PC-3 (cell line): ENCODE measurements at regions not wholly inside any gene's neighbourhood (a gene's known extent, or its start where the extent isn't known, plus 50 kb on each side); places are given as distances from the start of the nearest gene placed in this dataset.

Experiments
- ATAC-seq: fragments of 200-7000 bp; cut with Tn5 transposase; 2 replicates; pipeline ENCODE4 v1.9.1; 2020; ENCODE audit warnings: mild to moderate bottlenecking, moderate library complexity
- BruUV-seq: library from RNA; stranded (reverse); fragments of 400-500 nt; replicated peaks from 2 replicates; lab custom pipeline; 2021; lab: Mats Ljungman, UMichigan
- CTCF ChIA-PET: fragments of 300-600 bp; sonication (Branson Sonifier 250); formaldehyde crosslinking; loops from one replicate; lab custom pipeline; 2022; ENCODE audit warnings: antibody characterized with exemption; lab: Charles Lee
- POLR2A ChIA-PET: fragments of 300-600 bp; sonication (Branson Sonifier 250); formaldehyde crosslinking; loops from one replicate; lab custom pipeline; 2022; ENCODE audit warnings: antibody characterized with exemption; ENCODE audit not compliant: unreplicated experiment; lab: Charles Lee
- DNase-seq: peaks from one replicate; pipeline ENCODE4 v3.0.0-alpha.2; 2015
- H2AFZ ChIP-seq: fragments of 300-600 bp; sonication (generic); 2 replicates; pipeline ENCODE4 v1.6.0; 2016; ENCODE audit warnings: antibody characterized with exemption, low read length
- H3F3A ChIP-seq: fragments of 300-600 bp; sonication (generic); one replicate; pipeline ENCODE4 v1.6.0; 2017; ENCODE audit warnings: antibody characterized with exemption, low read length, control low read depth, mild to moderate bottlenecking; ENCODE audit not compliant: unreplicated experiment
- H3K27ac ChIP-seq: fragments of 300-600 bp; sonication (generic); 2 replicates; pipeline ENCODE4 v1.5.1; 2016; ENCODE audit warnings: mild to moderate bottlenecking, low read length
- H3K27me3 ChIP-seq: fragments of 300-600 bp; sonication (generic); 2 replicates; pipeline ENCODE4 v1.6.1; 2016; ENCODE audit warnings: low read length, mixed read lengths
- H3K36me3 ChIP-seq: fragments of 300-600 bp; sonication (generic); 2 replicates; pipeline ENCODE4 v1.6.1; 2016; ENCODE audit warnings: low read depth, mixed run types, low read length, mixed read lengths
- H3K4me1 ChIP-seq: fragments of 300-600 bp; sonication (generic); 2 replicates; pipeline ENCODE4 v1.5.1; 2016; ENCODE audit warnings: low read length; ENCODE audit not compliant: insufficient read depth
- H3K4me2 ChIP-seq: fragments of 300-600 bp; sonication (generic); 2 replicates; pipeline ENCODE4 v1.6.0; 2016; ENCODE audit warnings: low read length
- H3K4me3 ChIP-seq: fragments of 300-600 bp; sonication (generic); 2 replicates; pipeline ENCODE4 v1.5.1; 2016; ENCODE audit warnings: mild to moderate bottlenecking, low read length, mixed read lengths
- H3K79me2 ChIP-seq: fragments of 300-600 bp; sonication (generic); 2 replicates; pipeline ENCODE4 v1.6.1; 2017; ENCODE audit warnings: low read length, mixed read lengths
- H3K9ac ChIP-seq: fragments of 300-600 bp; sonication (generic); 2 replicates; pipeline ENCODE4 v1.6.0; 2016; ENCODE audit warnings: mild to moderate bottlenecking, low read length
- H3K9me2 ChIP-seq: fragments of 300-600 bp; sonication (generic); replicated peaks from 2 replicates; pipeline ENCODE4 v1.6.1; 2016; ENCODE audit warnings: mixed run types, low read length, mixed read lengths
- H3K9me3 ChIP-seq: fragments of 300-600 bp; sonication (generic); 2 replicates; pipeline ENCODE4 v1.6.1; 2016; ENCODE audit warnings: low read length, mixed read lengths
- H4K20me1 ChIP-seq: fragments of 300-600 bp; sonication (generic); 2 replicates; pipeline ENCODE4 v1.6.1; 2016; ENCODE audit warnings: low read length, mixed read lengths
- EZH2 ChIP-seq: fragments of 300-600 bp; sonication (generic); IDR thresholded peaks from one replicate; pipeline ENCODE4 v1.6.1; 2017; ENCODE audit warnings: antibody characterized with exemption, mild to moderate bottlenecking, low read length; ENCODE audit not compliant: unreplicated experiment
- EZH2phosphoT487 ChIP-seq: fragments of 300-600 bp; sonication (generic); IDR thresholded peaks from 2 replicates; pipeline ENCODE4 v1.6.1; 2018; ENCODE audit warnings: mild to moderate bottlenecking, antibody characterized with exemption, low read length, borderline replicate concordance
- intact Hi-C: fragments of 100-400 bp; cut with micrococcal nuclease; formaldehyde crosslinking; loops from 2 replicates; pipeline ENCODE4 v1.9.0; 2023
- TF ChIP-seq, protein P1 (sequence below): fragments of 300-600 bp; sonication (generic); conservative IDR thresholded peaks from 2 replicates; pipeline ENCODE4 v1.5.1; 2017; ENCODE audit warnings: antibody characterized with exemption, low read depth, mild to moderate bottlenecking, low read length

- H3K36me3 ChIP-seq = no peaks in the 10 kb centered on the region
- H4K20me1 ChIP-seq = no peaks in the 10 kb centered on the region
- ChIA-PET CTCF (no interaction called here), POLR2A (no interaction called here)
- H3F3A ChIP-seq = no peaks in the 10 kb centered on the region
- no TSS peak for BruUV-seq
- no peak overlapping the region for H2AFZ ChIP-seq
- no peak overlapping the region for H3K4me3 ChIP-seq
- no peak for DNase-seq
- H3K27me3 ChIP-seq = no peaks in the 10 kb centered on the region
- ATAC-seq = no peak
- no peaks in the 10 kb centered on the region for H3K79me2 ChIP-seq
- intact Hi-C loops = no loop called here
- no peak overlapping the region for H3K27ac ChIP-seq
- no peak overlapping the region for H3K9ac ChIP-seq
- no peaks in the 10 kb centered on the region for H3K9me2 ChIP-seq
- H3K4me2 ChIP-seq = no peak overlapping the region
- no peaks in the 10 kb centered on the region for H3K9me3 ChIP-seq
- H3K4me1 ChIP-seq = no peaks in the 10 kb centered on the region
- TF ChIP-seq, protein P1, sequence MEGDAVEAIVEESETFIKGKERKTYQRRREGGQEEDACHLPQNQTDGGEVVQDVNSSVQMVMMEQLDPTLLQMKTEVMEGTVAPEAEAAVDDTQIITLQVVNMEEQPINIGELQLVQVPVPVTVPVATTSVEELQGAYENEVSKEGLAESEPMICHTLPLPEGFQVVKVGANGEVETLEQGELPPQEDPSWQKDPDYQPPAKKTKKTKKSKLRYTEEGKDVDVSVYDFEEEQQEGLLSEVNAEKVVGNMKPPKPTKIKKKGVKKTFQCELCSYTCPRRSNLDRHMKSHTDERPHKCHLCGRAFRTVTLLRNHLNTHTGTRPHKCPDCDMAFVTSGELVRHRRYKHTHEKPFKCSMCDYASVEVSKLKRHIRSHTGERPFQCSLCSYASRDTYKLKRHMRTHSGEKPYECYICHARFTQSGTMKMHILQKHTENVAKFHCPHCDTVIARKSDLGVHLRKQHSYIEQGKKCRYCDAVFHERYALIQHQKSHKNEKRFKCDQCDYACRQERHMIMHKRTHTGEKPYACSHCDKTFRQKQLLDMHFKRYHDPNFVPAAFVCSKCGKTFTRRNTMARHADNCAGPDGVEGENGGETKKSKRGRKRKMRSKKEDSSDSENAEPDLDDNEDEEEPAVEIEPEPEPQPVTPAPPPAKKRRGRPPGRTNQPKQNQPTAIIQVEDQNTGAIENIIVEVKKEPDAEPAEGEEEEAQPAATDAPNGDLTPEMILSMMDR = no peak
- TF ChIP-seq EZH2phosphoT487 (no peak), EZH2 (no peak)
Measured at GRCh38 chr1:195960580-195960979, 647.7 kb downstream of the KCNT2 start.

- DNase-seq (no peak), ATAC-seq (no peak)
- Histone ChIP-seq H3K79me2 (no peaks in the 10 kb centered on the region), H4K20me1 (no peaks in the 10 kb centered on the region), H2AFZ (no peak overlapping the region), H3F3A (no peaks in the 10 kb centered on the region), H3K4me2 (no peak overlapping the region), H3K27ac (no peak overlapping the region), H3K9ac (no peak overlapping the region), H3K4me3 (no peak overlapping the region), H3K9me3 (no peaks in the 10 kb centered on the region), H3K4me1 (no peaks in the 10 kb centered on the region), H3K9me2 (no peaks in the 10 kb centered on the region), H3K27me3 (no peaks in the 10 kb centered on the region), H3K36me3 (no peaks in the 10 kb centered on the region)
- intact Hi-C loops = no loop called here
- POLR2A ChIA-PET = no interaction called here
- BruUV-seq = no TSS peak
- TF ChIP-seq, protein P1 = no peak
- no peak for TF ChIP-seq EZH2
- no peak for TF ChIP-seq EZH2phosphoT487
- CTCF ChIA-PET = no interaction called here
Measured at GRCh38 chr1:195958131-195958530, 650.1 kb downstream of the KCNT2 start.

DNA sequence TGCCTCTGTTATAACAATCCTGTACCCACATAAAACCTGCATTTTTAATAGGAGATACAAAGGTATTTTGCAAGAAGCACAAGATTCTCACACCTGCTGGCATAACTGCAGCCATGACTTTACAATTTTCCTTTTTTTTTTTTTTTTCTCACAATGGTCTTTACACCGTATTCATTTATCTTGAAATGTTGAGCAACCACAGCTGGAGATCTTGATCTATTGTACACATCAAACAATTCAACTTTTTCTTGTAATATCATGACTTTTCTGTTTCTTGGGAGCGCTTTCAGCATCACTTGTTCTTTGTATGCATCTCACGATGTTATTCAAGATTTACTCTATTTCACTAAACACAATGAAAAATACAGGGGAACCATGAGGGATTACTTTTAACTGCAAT lies 651.4 kb downstream of the KCNT2 start:
- H2AFZ ChIP-seq = no peak overlapping the region
- H3K9me2 ChIP-seq = no peaks in the 10 kb centered on the region
- H3K4me1 ChIP-seq = no peaks in the 10 kb centered on the region
- TF ChIP-seq, protein P1 = no peak
- TF ChIP-seq EZH2phosphoT487 (no peak), EZH2 (no peak)
- POLR2A ChIA-PET = no interaction called here
- H3K4me2 ChIP-seq = no peak overlapping the region
- H3K79me2 ChIP-seq = no peaks in the 10 kb centered on the region
- no peak for DNase-seq
- CTCF ChIA-PET = no interaction called here
- H3K4me3 ChIP-seq = no peak overlapping the region
- no peaks in the 10 kb centered on the region for H3F3A ChIP-seq
- H3K27me3 ChIP-seq = no peaks in the 10 kb centered on the region
- no peak overlapping the region for H3K27ac ChIP-seq
- ATAC-seq = no peak
- H3K36me3 ChIP-seq = no peaks in the 10 kb centered on the region
- no peaks in the 10 kb centered on the region for H4K20me1 ChIP-seq
- intact Hi-C loops = no loop called here
- no TSS peak for BruUV-seq
- no peaks in the 10 kb centered on the region for H3K9me3 ChIP-seq
- H3K9ac ChIP-seq = no peak overlapping the region
